Left hindlimb (tissue), 1 donor: ENCODE measurements at regions not wholly inside any gene's neighbourhood (a gene's known extent, or its start where the extent isn't known, plus 50 kb on each side); places are given as distances from the start of the nearest gene placed in this dataset.
"Not testable (repeated sequence)": the region's sequence is repeated elsewhere in the genome, so short reads cannot be mapped to it uniquely, and the experiment has no call there.

ENCODE experiments used
- DNase-seq: peaks from one replicate; pipeline ENCODE4 v3.0.0-alpha.2; 2018

GRCh38 chr5:148744380-148744779 is 82.0 kb upstream of the ADRB2 start:
- not testable (repeated sequence) for DNase-seq

DNA sequence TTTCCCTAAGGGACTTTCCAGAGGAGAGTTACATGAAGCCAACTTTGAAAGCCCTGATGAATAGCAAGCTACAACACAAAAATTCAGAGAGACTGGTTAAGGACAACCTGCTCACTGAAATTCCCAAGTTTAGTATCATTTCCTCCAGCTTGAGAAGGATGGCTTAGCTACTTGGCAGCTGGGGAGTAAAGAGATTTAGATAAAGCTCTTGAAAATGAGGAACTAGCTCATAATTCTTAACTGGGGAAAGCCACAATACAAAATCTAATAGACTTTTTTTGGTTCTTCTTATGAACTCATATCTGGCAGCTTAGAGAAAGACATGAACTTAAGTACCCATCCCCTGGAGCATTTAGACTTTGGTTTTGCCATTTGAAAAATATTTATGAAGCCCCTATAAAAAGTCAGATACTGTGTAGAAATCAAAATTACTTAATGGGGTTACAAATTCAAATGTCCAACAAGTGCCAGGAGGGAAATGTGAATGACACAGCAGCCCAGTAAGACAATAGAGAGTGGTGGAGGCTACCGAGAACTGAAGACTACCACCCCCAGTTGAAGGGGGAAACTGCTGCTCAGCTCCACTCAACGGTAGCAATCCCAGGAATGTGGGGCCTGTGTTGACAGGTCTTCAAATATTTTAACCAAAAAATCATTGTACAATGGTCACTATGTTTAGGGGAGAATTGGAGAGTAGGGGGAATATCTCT is 79.4 kb upstream of the ADRB2 start:
- DNase-seq = no peak

DNA sequence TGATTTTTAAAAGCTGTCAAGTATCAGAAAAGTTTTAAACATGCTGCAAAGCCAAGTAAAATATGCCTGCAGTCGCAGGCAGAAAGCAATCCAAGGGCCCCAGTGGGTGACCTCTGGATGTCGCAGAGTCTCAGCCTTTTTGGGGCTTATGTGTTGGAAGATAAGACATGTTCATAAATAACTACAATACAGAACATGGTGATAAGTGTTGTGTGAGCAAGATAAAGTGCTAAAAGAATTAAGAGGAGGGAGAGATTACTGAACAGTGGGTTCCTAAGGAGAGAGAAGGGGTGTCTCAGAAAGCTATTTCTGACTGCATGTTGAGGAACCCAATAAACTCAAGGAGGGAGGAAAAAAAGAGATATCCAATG is 78.9 kb upstream of the ADRB2 start:
- DNase-seq = no peak

GRCh38 chr5:148748702-148749392 is 77.6 kb upstream of the ADRB2 start:
- no peak for DNase-seq

DNA sequence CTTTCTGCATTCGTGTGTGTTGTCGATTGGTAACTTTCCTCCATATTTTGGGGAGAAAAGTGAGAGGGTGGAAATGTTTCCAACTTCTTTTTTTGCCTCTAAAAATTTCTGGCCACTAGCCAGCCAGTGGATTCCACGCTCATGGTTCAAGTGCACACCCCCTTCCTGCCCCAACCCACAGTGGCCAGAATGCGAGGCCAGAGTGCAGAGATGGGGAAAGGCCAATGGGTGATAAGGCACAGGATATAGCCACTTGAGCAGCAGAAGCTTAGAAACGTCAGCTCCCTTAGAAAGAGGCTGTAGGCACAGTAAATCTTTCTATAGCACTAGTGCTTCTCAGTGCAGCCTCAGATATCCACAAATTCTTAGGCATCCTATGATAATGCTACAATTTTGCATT is 75.8 kb upstream of the ADRB2 start:
- no peak for DNase-seq

DNA sequence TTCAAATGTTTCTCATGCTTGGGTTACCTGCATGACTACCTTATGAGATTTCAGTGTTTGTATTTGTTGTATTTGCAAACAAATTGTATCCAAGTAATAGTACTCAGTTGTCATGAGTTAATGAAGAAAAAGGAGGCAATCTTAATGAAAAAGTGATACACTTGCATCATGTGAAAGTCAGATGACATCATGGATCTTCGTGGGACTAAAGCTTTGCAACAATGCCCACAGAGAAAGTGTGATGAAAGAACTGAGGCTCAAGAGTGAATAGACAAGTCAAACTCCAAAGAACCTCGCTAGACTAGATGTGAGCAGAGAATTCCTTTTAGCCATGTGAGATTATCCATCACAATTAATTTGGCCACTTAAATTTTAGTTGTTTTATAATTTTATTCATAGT is 75.4 kb upstream of the ADRB2 start:
- no peak for DNase-seq

DNA sequence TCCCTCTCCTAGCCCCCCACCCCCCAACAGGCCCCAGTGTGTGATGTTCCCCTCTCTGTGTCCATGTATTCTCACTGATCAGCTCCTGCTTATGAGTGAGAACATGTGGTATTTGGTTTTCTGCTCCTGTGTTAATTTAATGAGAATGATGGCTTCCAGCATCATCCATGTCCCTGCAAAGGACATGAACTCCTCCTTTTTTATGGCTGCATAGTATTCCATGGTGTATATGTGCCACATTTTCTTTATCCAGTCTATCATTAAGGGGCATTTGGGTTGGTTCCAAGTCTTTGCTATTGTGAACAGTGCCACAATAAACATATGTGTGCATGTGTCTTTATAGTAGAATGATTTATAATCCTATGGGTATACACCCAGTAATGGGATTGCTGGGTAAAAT is 74.0 kb upstream of the ADRB2 start:
- DNase-seq = not testable (repeated sequence)

- no peak for DNase-seq
Observed at GRCh38 chr5:148759101-148759500, 67.3 kb upstream of the ADRB2 start.

GRCh38 chr5:148760945-148761638 is 65.3 kb upstream of the ADRB2 start:
- no peak for DNase-seq

- DNase-seq = no peak
Observed at GRCh38 chr5:148763996-148764395, 62.4 kb upstream of the ADRB2 start.

DNA sequence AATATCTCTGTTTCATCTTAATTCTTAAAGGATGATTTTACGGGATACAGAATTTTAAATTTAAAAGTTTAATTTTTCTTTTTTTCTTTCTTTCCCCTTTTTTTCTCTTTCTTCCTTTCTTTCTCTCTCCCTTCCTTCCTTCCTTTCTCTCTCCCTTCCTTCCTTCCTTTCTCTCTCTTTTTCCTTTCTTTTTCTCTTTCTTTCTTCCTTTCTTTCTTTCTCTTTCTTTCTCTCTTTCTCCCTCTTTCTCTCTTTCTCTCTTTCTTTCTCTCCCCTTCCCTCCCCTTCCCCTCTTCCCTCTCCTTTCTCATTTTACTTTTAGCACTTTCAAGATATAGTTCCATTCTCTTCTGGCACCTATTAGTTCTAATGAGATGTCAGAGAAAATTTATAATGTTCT is 61.4 kb upstream of the ADRB2 start:
- no peak for DNase-seq

GRCh38 chr5:148768806-148769415 is 57.5 kb upstream of the ADRB2 start:
- no peak for DNase-seq

GRCh38 chr5:148769941-148770340 is 56.5 kb upstream of the ADRB2 start:
- DNase-seq = no peak

GRCh38 chr5:148774313-148774712 is 52.1 kb upstream of the ADRB2 start:
- DNase-seq = no peak

GRCh38 chr5:148776261-148776660 is 50.1 kb upstream of the ADRB2 start:
- DNase-seq = no peak
